Left kidney (tissue), 1 donor: ENCODE measurements at regions not wholly inside any gene's neighbourhood (a gene's known extent, or its start where the extent isn't known, plus 50 kb on each side); places are given as distances from the start of the nearest gene placed in this dataset.
"Not testable (repeated sequence)": the region's sequence is repeated elsewhere in the genome, so short reads cannot be mapped to it uniquely, and the experiment has no call there.

Experiments used
- DNase-seq: peaks from one replicate; pipeline ENCODE4 v3.0.0-alpha.2; 2013

DNA sequence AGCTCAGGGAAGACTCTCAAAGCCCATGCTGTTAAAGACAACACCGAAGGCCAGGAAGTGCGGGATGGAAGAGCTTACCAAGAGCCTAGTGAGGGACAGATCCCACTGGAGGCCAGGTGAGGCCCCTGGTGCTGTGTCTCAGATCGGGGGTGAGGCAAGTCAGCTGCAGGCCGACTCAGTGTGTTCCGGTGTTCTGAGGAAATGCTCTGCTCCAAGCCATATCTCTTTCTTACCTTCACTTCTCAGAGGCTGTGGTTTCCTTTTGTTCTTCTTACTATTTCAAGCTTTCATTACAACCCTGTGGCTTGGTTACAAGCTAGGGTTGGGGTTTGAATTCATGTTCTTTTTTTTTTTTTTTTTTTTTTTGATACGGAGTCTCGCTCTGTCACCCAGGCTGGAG, 114.3 kb upstream of the ZFP64 start:
- DNase-seq = no peak

DNA sequence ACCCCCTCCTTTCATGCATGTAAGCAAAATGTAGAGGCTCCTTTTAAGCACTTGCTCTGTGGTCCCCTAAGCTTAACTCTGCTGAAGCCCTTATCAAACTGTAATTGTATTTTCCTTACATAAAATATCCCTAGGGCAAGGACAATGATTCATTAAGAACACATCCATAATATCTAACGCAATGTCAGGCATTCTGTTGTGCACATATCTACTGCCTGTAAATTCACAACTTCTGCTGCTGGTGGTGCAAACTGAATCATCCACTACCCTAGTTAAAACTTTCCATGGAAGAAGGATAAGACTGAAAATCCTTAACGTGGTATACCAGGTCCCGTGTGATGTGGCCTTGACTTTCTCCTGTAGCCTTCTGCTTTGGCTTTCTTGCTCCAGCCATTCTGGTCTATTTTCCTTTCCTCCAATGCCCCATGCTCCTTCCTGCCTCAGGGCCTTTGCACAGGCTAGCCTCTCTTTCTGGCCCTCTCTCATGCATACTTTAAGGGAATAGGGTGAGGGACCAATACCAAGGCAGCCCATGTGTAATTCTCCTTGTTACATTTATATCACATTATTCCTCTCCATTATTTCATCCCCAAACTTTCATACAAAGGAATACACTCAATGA, 113.6 kb upstream of the ZFP64 start:
- DNase-seq = no peak

DNA sequence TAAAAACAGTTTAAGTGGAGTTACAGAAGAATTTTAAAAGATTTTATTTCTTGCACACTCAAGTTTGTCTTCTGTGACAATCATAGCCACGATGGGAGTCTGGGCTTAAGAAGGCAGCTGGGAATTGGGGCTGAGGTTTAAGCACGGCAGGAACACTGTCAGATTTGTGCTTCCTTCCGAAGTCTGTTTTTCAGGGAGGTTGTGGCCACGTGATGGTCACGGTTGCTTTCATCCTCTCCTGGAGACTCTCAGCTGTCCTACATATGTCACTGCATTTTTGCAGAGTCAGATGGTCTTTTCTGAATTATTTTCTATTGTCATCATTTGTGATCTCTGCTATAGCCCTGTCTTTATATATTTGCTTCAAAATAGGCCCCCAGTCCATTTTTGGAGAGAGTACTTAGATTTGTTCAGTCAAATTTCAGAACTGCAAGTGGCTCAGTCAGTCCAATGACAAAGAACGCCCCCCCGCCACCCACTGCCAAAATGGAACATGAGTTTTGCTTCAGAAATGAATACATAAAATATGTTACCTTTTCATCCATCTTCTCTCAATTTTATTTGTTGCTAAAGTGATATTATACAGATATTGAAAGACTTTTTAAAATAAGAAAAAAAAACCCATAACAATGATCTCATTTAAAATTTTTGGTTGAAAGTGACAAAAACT, 111.8 kb upstream of the ZFP64 start:
- DNase-seq = no peak

DNA sequence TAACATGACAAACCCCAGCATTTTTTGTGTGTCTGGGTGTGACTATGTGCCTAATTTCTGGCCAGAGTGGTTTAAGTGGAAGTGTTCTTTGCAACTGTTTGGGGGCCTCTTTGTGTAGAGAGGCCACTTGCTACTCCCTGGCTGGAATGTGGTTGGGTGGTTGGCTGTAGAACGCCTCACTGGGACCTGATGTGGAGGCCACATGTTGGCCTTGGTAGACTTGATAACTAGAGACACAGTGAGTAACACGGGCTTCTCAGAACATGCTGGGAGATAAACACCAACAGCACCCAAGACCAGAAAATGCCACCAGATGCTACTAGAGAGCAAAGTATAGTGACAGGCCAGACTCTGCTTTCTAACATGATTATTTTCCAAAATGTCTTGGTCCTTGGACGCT, 111.2 kb upstream of the ZFP64 start:
- DNase-seq = no peak

DNA sequence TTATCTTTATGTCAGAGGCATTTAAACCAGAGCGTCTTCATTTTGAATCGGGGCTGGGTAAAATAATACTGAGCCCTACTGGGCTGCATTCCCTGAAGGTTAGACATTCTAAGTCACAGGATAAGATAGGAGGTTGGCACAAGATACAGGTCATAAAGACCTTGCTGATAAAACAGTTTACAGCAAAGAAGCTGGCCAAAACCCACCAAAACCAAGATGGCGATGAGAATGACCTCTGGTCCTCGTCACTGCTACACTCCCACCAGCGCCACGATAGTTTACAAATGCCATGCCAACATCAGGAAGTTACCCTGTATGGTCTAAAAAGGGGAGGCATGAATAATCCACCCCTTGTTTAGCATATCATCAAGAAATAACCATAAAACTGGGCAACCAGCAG, 110.5 kb upstream of the ZFP64 start:
- DNase-seq = not testable (repeated sequence)

DNA sequence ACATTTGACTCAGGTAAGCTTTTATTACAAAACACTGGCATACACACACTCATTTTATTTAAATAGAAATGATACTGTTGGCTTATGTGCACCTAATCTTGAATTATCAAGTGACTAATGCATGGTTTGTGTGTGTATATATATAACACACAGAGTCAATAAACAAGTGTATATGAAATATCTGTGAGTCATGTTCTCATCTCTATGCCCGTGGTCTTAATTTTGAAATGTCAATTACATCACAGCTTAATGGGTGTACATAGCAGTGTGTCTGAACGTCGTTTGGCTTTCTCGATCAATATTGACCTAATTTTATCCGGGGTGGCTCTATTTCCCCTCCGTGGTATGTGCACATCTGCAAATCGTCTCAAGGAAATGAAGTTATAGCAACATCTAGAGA, 104.0 kb upstream of the ZFP64 start:
- DNase-seq = no peak

DNA sequence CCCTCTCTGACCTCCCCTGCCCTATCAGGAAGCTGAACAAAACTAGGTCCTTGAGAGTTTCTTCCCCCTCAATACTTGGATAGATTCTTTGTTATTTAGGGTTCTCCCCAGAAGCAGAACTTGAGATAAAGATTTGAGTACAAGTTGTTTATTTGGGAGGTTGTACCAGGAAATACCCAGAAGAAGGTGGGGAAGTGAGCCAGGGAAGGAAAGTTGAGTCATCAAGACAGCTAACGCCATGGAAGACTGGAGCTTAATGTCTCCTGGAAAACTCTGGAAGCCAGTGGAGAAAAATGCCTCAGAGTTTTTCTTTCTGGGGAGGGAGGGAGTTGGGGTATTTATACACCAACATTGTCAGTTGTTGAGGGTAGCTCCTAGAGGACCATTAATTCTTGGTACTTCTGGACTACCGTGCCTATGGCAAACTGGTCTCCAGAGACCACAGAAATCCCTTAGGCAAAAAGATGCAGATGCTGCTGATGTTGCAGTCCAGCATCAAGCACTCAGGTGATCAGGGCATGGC, 102.6 kb upstream of the ZFP64 start:
- DNase-seq = no peak

DNA sequence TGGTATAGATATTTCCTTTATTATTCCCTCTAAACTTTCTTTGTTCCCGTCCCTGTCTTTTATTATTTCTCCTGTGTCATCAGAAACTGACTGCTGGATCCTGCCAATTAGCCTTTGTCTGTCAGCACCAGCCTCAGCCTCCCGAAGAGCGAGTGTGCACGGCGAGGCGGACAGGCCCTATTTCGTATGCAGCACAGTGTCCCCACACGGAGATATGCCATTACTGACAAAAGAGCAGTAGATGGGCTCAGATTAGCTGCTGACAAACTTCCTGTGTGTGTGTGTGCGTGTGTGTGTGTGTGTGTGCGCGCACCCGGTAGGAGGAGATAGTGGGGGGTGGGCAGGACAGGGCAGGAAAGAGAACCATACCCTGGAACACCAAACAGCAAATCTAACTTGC, 99.5 kb upstream of the ZFP64 start:
- DNase-seq = no peak

DNA sequence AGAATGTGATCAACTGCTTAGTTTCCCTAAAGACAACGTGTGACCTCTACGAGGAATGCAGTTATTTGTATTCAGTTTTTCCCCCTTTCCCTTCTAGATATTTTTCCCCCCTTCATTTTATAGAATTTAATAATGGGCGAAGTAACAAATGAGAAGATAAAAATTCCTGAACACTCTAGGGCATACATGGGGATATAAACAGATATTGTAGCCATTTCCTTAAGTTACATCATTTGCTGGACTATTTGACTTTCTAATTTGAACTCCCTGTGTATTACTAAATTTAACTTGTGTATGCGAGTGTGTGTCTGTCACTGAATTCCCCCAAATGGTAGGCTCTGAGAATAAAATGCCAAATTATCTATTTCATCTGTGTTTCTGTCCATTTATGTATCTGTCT, 99.0 kb upstream of the ZFP64 start:
- DNase-seq = no peak

DNA sequence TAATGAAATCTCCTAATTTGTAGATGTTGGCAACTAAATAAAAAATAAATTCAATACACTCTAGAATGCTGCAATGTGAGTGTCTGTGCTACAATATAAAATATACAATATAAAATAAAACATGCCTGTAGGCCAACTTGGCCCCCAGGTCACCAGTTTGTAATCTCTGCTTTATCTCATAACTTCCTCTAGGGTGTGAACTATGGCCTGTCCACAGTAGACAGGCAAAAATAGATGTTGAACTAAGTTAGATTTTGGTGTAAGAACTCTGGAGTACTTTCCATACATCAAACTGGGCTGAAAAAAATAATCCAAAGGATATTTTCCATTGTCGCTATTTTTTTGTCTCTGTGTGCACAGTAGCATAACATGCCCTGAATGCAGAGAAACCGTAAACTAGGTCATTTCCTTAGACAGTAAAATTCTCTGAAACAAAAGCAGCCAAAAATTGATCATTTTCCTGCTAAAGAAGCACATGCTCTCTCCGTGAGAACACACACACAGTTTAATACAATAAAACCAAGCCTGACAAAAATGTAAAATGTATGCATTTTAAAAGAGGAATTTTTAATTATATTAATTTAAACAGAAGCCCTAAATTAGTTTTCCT, 98.5 kb upstream of the ZFP64 start:
- DNase-seq = no peak

DNA sequence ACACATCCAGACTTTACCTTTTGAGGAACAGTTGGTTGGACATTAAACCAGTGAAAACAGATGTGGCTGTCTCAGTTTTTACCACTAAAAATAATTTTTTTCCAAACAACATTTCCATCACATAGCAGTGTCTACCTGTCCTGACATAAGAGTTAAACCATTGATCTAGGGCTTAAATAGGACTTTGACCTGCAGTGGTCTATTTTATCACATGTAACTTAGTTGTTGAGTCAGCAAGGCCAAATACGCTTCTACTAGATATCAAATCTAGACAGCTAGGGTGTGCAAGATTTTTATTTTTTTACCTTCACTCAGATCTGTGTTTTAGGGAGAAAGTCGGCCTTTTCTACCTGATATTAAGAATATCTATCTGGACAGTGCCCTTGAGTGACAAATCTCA, 88.8 kb upstream of the ZFP64 start:
- no peak for DNase-seq

DNA sequence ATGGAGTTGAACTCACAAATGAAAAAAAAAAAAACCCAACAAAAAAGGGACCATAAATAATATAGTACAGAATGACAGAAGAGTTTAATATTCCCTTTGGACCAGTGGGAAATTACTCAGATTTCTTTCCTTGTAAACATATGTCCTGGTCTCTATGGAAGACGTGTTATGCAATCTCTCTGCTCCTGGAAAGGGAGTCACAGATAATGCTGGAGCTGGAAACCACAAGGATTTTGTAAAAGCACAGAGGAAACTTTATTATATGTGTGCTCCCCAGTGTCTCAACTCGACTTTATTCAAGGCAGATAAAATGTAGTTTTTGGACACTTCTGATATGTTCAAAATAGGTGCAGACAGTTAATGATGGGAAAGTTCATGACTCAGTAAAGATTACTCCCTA, 88.1 kb upstream of the ZFP64 start:
- DNase-seq = no peak

DNA sequence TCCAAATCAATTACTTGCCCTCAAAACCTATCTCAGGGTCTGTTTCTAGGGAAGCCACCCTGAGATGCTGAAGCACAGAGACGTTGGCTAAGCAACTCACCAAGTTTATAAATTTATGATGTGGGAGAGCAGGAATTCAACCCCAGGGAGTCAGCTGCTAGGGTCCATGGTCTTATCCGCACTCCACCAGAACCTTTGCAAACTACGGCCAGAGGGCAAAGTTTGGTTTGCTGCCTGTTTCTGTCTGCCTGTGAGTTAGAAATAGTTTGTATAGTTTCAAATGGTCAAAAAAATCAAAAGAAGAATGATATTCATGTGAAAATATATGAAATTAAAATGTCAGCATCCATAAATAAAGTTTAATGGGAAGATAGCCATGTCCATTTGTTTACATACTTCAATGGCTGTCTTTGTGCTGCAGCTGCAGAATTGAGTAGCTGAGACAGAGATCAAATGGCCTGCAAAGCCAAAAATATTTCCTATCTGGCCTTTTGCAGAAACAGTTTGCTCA, 83.7 kb upstream of the ZFP64 start:
- peak; percentile 46 for DNase-seq

DNA sequence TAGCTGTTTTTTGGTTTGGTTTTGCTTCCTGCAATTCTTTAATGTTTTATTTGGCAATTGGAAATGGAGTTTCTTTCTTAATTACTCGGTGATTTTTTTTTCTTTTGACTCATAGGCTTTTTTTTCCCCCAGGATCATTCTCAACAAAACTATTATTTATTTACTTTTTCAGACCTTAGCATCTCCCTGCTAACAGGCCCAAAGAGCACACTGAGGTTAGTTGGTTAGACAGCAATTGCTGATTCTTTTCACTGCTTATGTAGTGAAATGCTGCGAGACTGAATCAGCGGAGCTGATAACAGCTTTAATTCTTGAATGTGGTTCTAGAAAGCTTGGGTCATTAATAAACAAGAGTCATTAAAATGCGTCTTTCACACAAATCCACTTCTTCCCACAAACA, 79.1 kb upstream of the ZFP64 start:
- DNase-seq = no peak

DNA sequence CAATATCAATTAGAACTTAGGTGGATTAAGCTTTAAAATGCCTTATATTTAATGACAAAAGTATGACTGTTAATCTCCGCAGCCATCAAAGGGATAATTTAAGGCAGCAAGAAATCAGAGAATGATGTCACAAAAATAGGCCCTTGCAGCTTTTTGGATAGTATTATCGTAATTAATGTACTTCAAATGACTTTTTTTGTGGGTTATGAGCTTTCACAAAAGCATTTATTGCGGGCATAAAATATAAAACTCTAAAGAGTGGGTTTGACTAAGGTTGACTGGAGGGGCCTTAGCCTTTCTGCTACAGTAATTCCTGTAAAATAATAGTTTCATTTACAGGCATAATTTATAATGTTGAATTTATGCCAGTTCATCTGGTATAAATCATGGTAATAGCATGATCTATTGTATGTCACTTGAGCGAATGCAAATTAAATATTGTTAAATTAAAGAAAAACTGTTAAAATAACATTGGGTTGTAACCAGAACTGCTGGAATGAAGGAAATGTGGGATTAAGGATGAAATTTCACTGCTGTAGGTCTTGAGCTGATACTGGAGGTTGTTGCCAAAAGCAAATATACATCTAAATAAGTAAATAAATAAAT, 78.5 kb upstream of the ZFP64 start:
- peak; percentile 72 for DNase-seq

DNA sequence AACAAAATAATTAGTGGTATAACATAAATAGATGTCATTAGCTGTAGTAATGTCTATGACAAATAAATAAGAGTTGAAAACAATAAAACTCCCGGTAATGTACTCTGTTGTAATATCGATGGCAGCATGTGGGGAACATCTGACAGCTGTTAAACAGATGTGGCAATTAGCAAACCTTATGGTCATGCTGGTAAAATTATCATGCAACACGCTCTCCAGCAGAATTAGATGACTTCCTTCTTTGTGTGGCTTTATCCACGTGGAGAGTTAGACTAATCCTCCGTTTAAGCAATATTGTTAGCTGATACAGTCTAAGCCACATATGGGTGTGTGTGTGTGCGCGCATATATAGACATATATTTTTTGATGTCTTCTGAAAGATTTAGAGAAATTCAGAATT, 77.7 kb upstream of the ZFP64 start:
- DNase-seq = no peak

DNA sequence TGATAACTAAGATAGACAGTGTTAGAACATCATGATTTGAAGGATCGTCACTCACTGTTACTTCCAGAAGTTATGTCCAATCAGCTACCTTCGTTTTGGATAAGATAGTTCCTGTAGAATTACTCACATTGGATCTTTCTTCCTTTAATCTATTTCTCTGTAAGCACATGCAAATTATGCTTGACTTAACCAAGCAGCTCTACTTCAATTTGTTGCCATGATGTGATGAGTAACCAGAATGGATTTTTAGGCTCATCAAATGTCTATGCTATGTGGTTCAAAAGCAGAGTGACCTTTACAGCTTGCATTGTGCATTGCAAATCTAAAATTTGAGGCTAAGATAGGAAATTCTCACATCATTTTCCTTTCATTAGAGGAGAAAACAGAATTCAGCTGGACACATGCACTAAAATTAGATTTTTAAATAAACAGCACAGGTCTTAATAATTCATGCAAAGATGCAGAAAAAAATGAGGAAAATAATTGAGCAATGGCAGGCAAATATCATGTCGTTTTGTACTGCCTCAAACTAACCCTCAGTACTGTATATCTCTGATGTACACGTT, 76.7 kb upstream of the ZFP64 start:
- no peak for DNase-seq

DNA sequence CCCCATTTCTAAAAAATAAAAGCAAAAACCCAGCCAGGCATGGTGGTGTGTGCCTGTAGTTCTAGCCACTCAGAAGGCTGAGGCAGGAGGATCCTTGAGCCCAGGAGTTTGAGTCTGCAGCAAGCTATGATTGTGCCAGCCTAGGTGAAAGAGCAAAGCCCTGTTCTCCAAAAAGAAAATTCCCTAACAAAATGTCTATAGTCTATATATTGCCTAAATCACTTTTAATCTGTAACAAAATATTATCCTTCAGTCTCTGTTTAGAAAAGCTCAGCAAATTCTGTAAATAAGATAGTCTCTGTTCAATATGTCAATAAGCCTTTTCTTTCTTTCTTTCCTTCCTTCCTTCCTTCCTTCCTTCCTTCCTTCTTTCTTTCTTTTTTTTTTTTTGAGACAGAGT, 75.8 kb upstream of the ZFP64 start:
- DNase-seq = no peak

DNA sequence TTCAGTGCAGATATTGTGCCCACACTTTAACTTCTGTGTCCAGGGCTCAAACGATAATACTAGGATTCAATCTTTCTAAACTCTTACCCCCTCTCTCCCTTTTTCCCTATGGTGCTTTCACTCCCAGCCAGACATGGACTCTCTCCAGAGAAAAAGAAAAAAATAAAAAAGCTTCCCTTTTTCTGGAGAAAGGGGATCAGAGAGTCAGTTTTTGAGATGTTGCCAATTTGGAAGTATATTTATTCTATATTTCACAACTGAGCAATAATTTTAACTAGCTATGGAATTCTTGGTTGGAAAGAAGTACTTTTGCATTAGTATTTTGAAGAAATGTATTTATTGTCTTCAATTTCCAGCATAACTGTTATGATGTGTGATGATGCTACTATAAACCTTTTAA, 72.2 kb upstream of the ZFP64 start:
- DNase-seq = no peak

DNA sequence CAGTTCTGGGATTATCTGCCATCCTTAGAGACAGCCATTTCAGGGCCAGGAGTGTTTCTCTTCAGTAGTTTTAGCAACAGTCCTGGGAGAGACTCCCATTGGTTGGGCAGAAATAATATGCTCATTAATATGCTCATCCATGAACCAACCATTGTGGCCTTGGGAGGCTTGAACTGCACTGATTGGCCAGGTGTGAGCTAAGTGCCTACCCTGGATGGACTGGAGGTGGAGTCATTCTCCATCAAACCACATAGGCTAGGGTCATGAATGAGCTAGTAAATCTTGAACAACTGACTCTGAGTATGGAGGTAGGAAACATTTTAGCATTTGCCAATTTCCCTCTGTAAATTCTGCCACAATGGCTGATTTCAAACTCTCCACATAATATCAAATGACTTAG, 70.2 kb upstream of the ZFP64 start:
- DNase-seq = no peak

DNA sequence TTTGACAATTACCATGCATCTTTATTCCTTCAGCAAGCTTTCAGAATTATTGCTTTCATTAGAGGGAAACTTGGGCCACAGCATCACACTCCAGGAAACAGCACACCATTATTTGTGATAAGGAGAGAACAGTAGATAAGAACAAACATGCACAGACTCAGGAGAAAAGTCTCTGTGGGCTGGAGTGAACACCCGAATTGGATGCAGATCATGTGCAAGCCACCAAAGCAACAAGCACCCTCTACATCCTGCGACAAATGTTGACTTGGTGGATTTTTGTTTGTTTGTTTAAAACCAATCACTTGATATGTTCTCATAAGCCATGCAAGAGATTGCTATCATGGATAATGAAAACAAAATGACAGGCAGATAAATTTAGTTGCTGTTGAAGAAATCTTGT, 67.7 kb upstream of the ZFP64 start:
- DNase-seq = no peak

DNA sequence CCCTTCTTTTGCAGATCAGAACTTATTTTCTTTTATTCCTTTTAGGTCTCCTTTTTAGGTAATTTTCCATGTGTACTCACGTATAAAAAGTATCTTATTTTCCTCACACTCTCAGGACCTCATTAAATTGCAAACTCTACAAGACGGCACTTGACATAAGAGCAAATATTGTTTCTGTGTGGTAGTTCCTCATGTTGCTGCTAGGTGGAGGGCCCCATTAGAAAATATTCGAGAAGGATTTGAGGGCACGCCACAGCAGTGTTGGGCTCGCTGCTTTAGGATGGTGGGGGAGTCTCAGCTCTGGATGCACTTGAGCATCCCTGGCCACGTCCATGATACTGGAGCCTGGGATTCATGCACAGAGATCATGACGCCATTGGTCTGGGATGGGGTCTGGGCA, 64.9 kb upstream of the ZFP64 start:
- no peak for DNase-seq

DNA sequence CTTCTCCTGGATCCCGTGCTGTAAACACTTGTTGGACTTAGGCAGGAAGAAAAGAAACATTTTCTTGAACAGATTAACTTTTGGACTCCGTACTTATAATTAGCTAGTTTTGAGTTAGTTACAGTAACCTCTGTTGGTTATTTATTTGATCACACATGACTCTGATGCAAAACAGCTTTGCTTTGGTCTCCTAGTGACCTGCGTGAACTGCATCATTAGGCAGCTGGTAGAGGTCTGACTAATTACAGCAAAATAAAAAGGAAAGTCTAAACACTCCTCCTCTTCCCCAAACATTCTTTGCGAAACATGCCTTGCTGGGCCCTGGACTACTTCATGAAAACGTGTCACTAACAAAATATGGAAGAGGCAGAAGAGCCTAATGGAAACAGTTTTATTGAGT, 61.1 kb upstream of the ZFP64 start:
- no peak for DNase-seq
